HepG2 (cell line): ENCODE measurements at regions not wholly inside any gene's neighbourhood (a gene's known extent, or its start where the extent isn't known, plus 50 kb on each side); places are given as distances from the start of the nearest gene placed in this dataset.

ENCODE experiments used
- NBN ChIP-seq: fragments of 450-650 bp; conservative IDR thresholded peaks from 2 replicates; pipeline ENCODE4 v1.6.1; 2017
- NCOR1 ChIP-seq: fragments of 200-600 bp; sonication (generic); IDR thresholded peaks from 2 replicates; pipeline ENCODE4 v1.7.0; 2017; ENCODE audit warnings: antibody characterized with exemption, low read length, borderline replicate concordance
- TF ChIP-seq, protein P1 (sequence below): sonication (generic); formaldehyde crosslinking; IDR thresholded peaks from 2 replicates; pipeline ENCODE4 v1.4.0; 2020; ENCODE audit warnings: missing genetic modification reagents, borderline replicate concordance
- TF ChIP-seq, protein P2 (sequence below): sonication (generic); formaldehyde crosslinking; IDR thresholded peaks from 2 replicates; pipeline ENCODE4 v1.5.1; 2020; ENCODE audit warnings: mild to moderate bottlenecking, missing genetic modification reagents, moderate library complexity
- TF ChIP-seq, protein P3 (sequence below): sonication (generic); formaldehyde crosslinking; IDR thresholded peaks from 2 replicates; pipeline ENCODE4 v1.5.0; 2020; ENCODE audit warnings: missing genetic modification reagents

DNA sequence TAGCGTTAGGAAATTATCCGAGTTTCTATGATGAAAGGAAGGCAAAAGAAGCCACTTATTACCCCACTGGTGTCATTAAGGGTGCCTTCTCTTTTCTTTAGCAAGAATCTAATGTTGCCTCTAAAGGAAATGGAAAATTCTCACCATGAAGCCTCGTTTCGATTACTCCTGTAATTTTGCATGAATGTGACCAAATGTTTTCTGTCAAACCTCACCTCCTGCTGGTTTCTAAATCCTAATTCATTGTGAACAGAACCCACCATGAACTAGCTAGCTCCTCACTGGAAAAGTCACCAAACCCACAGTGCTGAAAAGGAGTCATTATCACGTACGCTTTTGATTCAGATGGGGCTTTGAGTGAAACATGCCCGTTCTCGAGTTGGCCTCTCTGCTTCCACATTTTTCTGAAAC, 119.9 kb downstream of the COPS8 start:
- TF ChIP-seq, protein P1, sequence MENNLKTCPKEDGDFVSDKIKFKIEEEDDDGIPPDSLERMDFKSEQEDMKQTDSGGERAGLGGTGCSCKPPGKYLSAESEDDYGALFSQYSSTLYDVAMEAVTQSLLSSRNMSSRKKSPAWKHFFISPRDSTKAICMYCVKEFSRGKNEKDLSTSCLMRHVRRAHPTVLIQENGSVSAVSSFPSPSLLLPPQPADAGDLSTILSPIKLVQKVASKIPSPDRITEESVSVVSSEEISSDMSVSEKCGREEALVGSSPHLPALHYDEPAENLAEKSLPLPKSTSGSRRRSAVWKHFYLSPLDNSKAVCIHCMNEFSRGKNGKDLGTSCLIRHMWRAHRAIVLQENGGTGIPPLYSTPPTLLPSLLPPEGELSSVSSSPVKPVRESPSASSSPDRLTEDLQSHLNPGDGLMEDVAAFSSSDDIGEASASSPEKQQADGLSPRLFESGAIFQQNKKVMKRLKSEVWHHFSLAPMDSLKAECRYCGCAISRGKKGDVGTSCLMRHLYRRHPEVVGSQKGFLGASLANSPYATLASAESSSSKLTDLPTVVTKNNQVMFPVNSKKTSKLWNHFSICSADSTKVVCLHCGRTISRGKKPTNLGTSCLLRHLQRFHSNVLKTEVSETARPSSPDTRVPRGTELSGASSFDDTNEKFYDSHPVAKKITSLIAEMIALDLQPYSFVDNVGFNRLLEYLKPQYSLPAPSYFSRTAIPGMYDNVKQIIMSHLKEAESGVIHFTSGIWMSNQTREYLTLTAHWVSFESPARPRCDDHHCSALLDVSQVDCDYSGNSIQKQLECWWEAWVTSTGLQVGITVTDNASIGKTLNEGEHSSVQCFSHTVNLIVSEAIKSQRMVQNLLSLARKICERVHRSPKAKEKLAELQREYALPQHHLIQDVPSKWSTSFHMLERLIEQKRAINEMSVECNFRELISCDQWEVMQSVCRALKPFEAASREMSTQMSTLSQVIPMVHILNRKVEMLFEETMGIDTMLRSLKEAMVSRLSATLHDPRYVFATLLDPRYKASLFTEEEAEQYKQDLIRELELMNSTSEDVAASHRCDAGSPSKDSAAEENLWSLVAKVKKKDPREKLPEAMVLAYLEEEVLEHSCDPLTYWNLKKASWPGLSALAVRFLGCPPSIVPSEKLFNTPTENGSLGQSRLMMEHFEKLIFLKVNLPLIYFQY (CRISPR knock-in tag), result no peak
- TF ChIP-seq, protein P2, sequence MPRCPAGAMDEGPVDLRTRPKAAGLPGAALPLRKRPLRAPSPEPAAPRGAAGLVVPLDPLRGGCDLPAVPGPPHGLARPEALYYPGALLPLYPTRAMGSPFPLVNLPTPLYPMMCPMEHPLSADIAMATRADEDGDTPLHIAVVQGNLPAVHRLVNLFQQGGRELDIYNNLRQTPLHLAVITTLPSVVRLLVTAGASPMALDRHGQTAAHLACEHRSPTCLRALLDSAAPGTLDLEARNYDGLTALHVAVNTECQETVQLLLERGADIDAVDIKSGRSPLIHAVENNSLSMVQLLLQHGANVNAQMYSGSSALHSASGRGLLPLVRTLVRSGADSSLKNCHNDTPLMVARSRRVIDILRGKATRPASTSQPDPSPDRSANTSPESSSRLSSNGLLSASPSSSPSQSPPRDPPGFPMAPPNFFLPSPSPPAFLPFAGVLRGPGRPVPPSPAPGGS (CRISPR knock-in tag), result no peak
- no peak for TF ChIP-seq NCOR1
- TF ChIP-seq, protein P3, sequence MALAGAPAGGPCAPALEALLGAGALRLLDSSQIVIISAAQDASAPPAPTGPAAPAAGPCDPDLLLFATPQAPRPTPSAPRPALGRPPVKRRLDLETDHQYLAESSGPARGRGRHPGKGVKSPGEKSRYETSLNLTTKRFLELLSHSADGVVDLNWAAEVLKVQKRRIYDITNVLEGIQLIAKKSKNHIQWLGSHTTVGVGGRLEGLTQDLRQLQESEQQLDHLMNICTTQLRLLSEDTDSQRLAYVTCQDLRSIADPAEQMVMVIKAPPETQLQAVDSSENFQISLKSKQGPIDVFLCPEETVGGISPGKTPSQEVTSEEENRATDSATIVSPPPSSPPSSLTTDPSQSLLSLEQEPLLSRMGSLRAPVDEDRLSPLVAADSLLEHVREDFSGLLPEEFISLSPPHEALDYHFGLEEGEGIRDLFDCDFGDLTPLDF (CRISPR knock-in tag), result no peak
- no peak for TF ChIP-seq NBN
